Breast epithelium (tissue), 4 donors: ENCODE measurements at regions not wholly inside any gene's neighbourhood (a gene's known extent, or its start where the extent isn't known, plus 50 kb on each side); places are given as distances from the start of the nearest gene placed in this dataset.

Source experiments
- DNase-seq, 2 donors: peaks; one replicate each; pipeline ENCODE4 v3.0.0-alpha.2; 2019; ENCODE audit warnings: low spot score in 2 of 2
- H3K27ac ChIP-seq, 2 donors: fragments of 200-600 bp; sonication (generic) in 1 of 2; one replicate each; pipeline ENCODE4 v1.5.1; 2016 to 2019; ENCODE audit warnings: mild to moderate bottlenecking in 1 of 2
- H3K27me3 ChIP-seq, 2 donors: fragments of 200-600 bp; sonication (generic) in 1 of 2; one replicate each; pipeline versions ENCODE4 v1.5.1 to v1.6.0; 2017 to 2019; ENCODE audit warnings: control low read depth in 1 of 2, mild to moderate bottlenecking in 1 of 2
- H3K36me3 ChIP-seq: fragments of 200-600 bp; one replicate; pipeline ENCODE4 v1.5.1; 2019
- H3K4me1 ChIP-seq, 2 donors: fragments of 200-600 bp; sonication (generic); one replicate each; pipeline ENCODE4 v1.5.1; 2016 to 2019; ENCODE audit warnings: control low read depth in 1 of 2
- H3K4me3 ChIP-seq, 3 donors: fragments of 200-600 bp; sonication (generic); 1 replicate in 2 of 3; 2 replicates in 1 of 3; pipeline ENCODE4 v1.5.1; 2016 to 2019; ENCODE audit warnings: mild to moderate bottlenecking in 3 of 3, moderate library complexity in 2 of 3
- H3K9me3 ChIP-seq, 2 donors: fragments of 200-600 bp; sonication (generic) in 1 of 2; one replicate each; pipeline ENCODE4 v1.5.1; 2016 to 2019; ENCODE audit warnings: control low read depth in 1 of 2
- CTCF ChIP-seq, 3 donors: fragments of 450-650 bp; IDR thresholded peaks; one replicate each; pipeline ENCODE4 v1.5.1; 2016 to 2017; ENCODE audit warnings: antibody characterized with exemption in 3 of 3, mild to moderate bottlenecking in 3 of 3, moderate library complexity in 3 of 3
- POLR2A ChIP-seq: fragments of 450-650 bp; IDR thresholded peaks from one replicate; pipeline ENCODE4 v1.6.1; 2016; ENCODE audit warnings: antibody characterized with exemption, mild to moderate bottlenecking, moderate library complexity
- POLR2AphosphoS5 ChIP-seq, 3 donors: sonication (generic); formaldehyde crosslinking; IDR thresholded peaks; one replicate each; pipeline ENCODE4 v1.6.1; 2017; ENCODE audit warnings: antibody characterized with exemption in 3 of 3
- intact Hi-C: fragments of 100-400 bp; cut with DNase I; formaldehyde crosslinking; loops from one replicate; pipeline ENCODE4 v1.15.1; 2023; ENCODE audit warnings: low total_unique reads

- no peak overlapping the region for H3K4me3 ChIP-seq
- no peaks in the 10 kb centered on the region for H3K36me3 ChIP-seq
- no peaks in the 10 kb centered on the region for H3K4me1 ChIP-seq
- no peak overlapping the region for H3K27ac ChIP-seq
- no peaks in the 10 kb centered on the region for H3K9me3 ChIP-seq
- TF ChIP-seq POLR2A: no peak
- TF ChIP-seq CTCF (IDR thresholded peaks at IDR 0.05): no peak
- TF ChIP-seq POLR2AphosphoS5 (IDR thresholded peaks at IDR 0.05): no peak
- H3K27me3 ChIP-seq: no peaks in the 10 kb centered on the region
- intact Hi-C loops: no loop called here
- no peak for DNase-seq
Measured at GRCh38 chr15:39139431-39140059, 441.3 kb upstream of the THBS1 start.

- no peak overlapping the region for H3K27ac ChIP-seq
- intact Hi-C loops: no loop called here
- no peaks in the 10 kb centered on the region for H3K9me3 ChIP-seq
- no peak overlapping the region for H3K4me3 ChIP-seq
- no peak for TF ChIP-seq POLR2A
- no peak for TF ChIP-seq POLR2AphosphoS5 (IDR thresholded peaks at IDR 0.05)
- TF ChIP-seq CTCF (IDR thresholded peaks at IDR 0.05): no peak
- no peaks in the 10 kb centered on the region for H3K27me3 ChIP-seq
- H3K4me1 ChIP-seq: no peaks in the 10 kb centered on the region
- DNase-seq: no peak
- no peaks in the 10 kb centered on the region for H3K36me3 ChIP-seq
Measured at GRCh38 chr15:39140060-39140604, 440.7 kb upstream of the THBS1 start.

- H3K9me3 ChIP-seq: no peaks in the 10 kb centered on the region
- TF ChIP-seq POLR2A: no peak
- no peak for TF ChIP-seq POLR2AphosphoS5 (IDR thresholded peaks at IDR 0.05)
- no peak for TF ChIP-seq CTCF (IDR thresholded peaks at IDR 0.05)
- intact Hi-C loops: no loop called here
Measured at GRCh38 chr15:39142500-39142899, 438.4 kb upstream of the THBS1 start.

GRCh38 chr15:39143479-39143878 is 437.4 kb upstream of the THBS1 start:
- Histone ChIP-seq H3K27ac (no peak overlapping the region), H3K27me3 (no peaks in the 10 kb centered on the region), H3K36me3 (no peaks in the 10 kb centered on the region), H3K4me1 (no peaks in the 10 kb centered on the region), H3K4me3 (no peak overlapping the region), H3K9me3 (no peaks in the 10 kb centered on the region)
- no peak for DNase-seq
- TF ChIP-seq CTCF (IDR thresholded peaks at IDR 0.05) (no peak), POLR2A (no peak), POLR2AphosphoS5 (IDR thresholded peaks at IDR 0.05) (no peak)
- intact Hi-C loops: no loop called here

More at GRCh38 chr15:39142500-39142899, 438.4 kb upstream of the THBS1 start:
- Histone ChIP-seq H3K27ac (no peak overlapping the region), H3K4me1 (no peaks in the 10 kb centered on the region), H3K4me3 (no peak overlapping the region), H3K36me3 (no peaks in the 10 kb centered on the region), H3K27me3 (no peaks in the 10 kb centered on the region)
- no peak for DNase-seq

GRCh38 chr15:39144051-39144450 is 436.8 kb upstream of the THBS1 start:
- Histone ChIP-seq H3K27ac (no peak overlapping the region), H3K4me3 (no peak overlapping the region), H3K4me1 (no peaks in the 10 kb centered on the region), H3K36me3 (no peaks in the 10 kb centered on the region), H3K9me3 (no peaks in the 10 kb centered on the region), H3K27me3 (no peaks in the 10 kb centered on the region)
- intact Hi-C loops: no loop called here
- DNase-seq: no peak
- no peak for TF ChIP-seq POLR2A
- no peak for TF ChIP-seq CTCF (IDR thresholded peaks at IDR 0.05)
- no peak for TF ChIP-seq POLR2AphosphoS5 (IDR thresholded peaks at IDR 0.05)
